Skin of body (tissue), 1 donor: ENCODE measurements at regions not wholly inside any gene's neighbourhood (a gene's known extent, or its start where the extent isn't known, plus 50 kb on each side); places are given as distances from the start of the nearest gene placed in this dataset.
"Not testable (repeated sequence)": the region's sequence is repeated elsewhere in the genome, so short reads cannot be mapped to it uniquely, and the experiment has no call there.

ENCODE experiments used
- DNase-seq: peaks from one replicate; lab custom pipeline; 2025; lab: John Stamatoyannopoulos, UW

- DNase-seq: no peak
Observed at GRCh38 chr2:195360242-195360641, 296.8 kb upstream of the SLC39A10 start.

- DNase-seq: no peak
Observed at GRCh38 chr2:195359043-195359735, 297.8 kb upstream of the SLC39A10 start.

GRCh38 chr2:195356920-195357440 lies 300.0 kb upstream of the SLC39A10 start:
- no peak for DNase-seq

GRCh38 chr2:195356026-195356425 lies 301.0 kb upstream of the SLC39A10 start:
- DNase-seq: no peak

GRCh38 chr2:195352581-195352980 lies 304.4 kb upstream of the SLC39A10 start:
- DNase-seq: no peak

GRCh38 chr2:195343942-195344530 lies 313.0 kb upstream of the SLC39A10 start:
- DNase-seq: no peak

GRCh38 chr2:195343540-195343939 lies 313.5 kb upstream of the SLC39A10 start:
- no peak for DNase-seq

GRCh38 chr2:195342061-195342460 lies 315.0 kb upstream of the SLC39A10 start:
- no peak for DNase-seq

GRCh38 chr2:195338856-195339255 lies 318.2 kb upstream of the SLC39A10 start:
- DNase-seq: no peak

- DNase-seq: no peak
Observed at GRCh38 chr2:195337597-195337996, 319.4 kb upstream of the SLC39A10 start.

GRCh38 chr2:195333869-195334268 lies 323.2 kb upstream of the SLC39A10 start:
- DNase-seq: no peak

- no peak for DNase-seq
Observed at GRCh38 chr2:195331966-195332365, 325.1 kb upstream of the SLC39A10 start.

GRCh38 chr2:195331129-195331528 lies 325.9 kb upstream of the SLC39A10 start:
- no peak for DNase-seq

- no peak for DNase-seq
Observed at GRCh38 chr2:195330513-195330956, 326.5 kb upstream of the SLC39A10 start.

GRCh38 chr2:195329784-195330183 lies 327.2 kb upstream of the SLC39A10 start:
- not testable (repeated sequence) for DNase-seq

GRCh38 chr2:195326537-195326936 lies 330.5 kb upstream of the SLC39A10 start:
- no peak for DNase-seq

- no peak for DNase-seq
Observed at GRCh38 chr2:195322324-195322723, 334.7 kb upstream of the SLC39A10 start.

GRCh38 chr2:195320413-195320973 lies 336.5 kb upstream of the SLC39A10 start:
- DNase-seq: no peak

- no peak for DNase-seq
Observed at GRCh38 chr2:195319548-195320412, 337.2 kb upstream of the SLC39A10 start.

- DNase-seq: no peak
Observed at GRCh38 chr2:195319112-195319460, 337.9 kb upstream of the SLC39A10 start.

- DNase-seq: peak; percentile 32
Observed at GRCh38 chr2:195318440-195319111, 338.4 kb upstream of the SLC39A10 start.
